Sigmoid colon (tissue), 4 donors: ENCODE measurements at regions not wholly inside any gene's neighbourhood (a gene's known extent, or its start where the extent isn't known, plus 50 kb on each side); places are given as distances from the start of the nearest gene placed in this dataset.

Source experiments
- EP300 ChIP-seq, 4 donors: sonication (generic); formaldehyde crosslinking; IDR thresholded peaks; one replicate each; pipeline ENCODE4 v1.6.1; 2017; ENCODE audit warnings: antibody characterized with exemption in 4 of 4
- POLR2A ChIP-seq, 2 donors: fragments of 450-650 bp; IDR thresholded peaks; one replicate each; pipeline ENCODE4 v1.6.1; 2016; ENCODE audit warnings: antibody characterized with exemption in 2 of 2, mild to moderate bottlenecking in 2 of 2, moderate library complexity in 2 of 2
- POLR2AphosphoS5 ChIP-seq, 4 donors: sonication (generic); formaldehyde crosslinking; IDR thresholded peaks; one replicate each; pipeline ENCODE4 v1.6.1; 2017; ENCODE audit warnings: antibody characterized with exemption in 4 of 4
- TF ChIP-seq, protein P1 (sequence below), 4 experiments: fragments of 450-650 bp in 3 of 4; fragments of 200-600 bp in 1 of 4; IDR thresholded peaks; one replicate each; pipeline ENCODE4 v1.5.1; 2016 to 2019; ENCODE audit warnings: antibody characterized with exemption in 4 of 4, mild to moderate bottlenecking in 3 of 4, moderate library complexity in 2 of 4

DNA sequence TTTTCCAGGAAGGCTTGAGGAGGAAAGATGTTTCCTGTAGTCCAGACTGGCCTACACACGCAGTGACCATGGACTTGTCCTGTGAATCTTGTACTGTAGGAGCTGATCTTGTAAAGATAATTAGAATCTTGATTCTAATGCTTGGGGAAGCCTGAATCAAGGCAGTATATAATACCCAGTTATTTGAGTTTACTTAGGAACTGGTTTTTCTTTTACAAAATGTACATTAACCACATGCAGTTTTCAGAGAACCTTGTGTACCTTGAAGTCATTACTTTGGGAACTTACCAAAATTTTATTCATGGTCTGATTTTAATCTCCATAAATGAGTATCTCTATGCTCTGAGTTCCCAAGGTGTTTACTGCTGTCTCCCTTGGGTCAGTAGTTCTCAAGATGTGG is 439.9 kb upstream of the AZI2 start:
- no peak for TF ChIP-seq POLR2AphosphoS5 (IDR thresholded peaks at IDR 0.05)
- no peak for TF ChIP-seq EP300 (IDR thresholded peaks at IDR 0.05)
- TF ChIP-seq, protein P1, sequence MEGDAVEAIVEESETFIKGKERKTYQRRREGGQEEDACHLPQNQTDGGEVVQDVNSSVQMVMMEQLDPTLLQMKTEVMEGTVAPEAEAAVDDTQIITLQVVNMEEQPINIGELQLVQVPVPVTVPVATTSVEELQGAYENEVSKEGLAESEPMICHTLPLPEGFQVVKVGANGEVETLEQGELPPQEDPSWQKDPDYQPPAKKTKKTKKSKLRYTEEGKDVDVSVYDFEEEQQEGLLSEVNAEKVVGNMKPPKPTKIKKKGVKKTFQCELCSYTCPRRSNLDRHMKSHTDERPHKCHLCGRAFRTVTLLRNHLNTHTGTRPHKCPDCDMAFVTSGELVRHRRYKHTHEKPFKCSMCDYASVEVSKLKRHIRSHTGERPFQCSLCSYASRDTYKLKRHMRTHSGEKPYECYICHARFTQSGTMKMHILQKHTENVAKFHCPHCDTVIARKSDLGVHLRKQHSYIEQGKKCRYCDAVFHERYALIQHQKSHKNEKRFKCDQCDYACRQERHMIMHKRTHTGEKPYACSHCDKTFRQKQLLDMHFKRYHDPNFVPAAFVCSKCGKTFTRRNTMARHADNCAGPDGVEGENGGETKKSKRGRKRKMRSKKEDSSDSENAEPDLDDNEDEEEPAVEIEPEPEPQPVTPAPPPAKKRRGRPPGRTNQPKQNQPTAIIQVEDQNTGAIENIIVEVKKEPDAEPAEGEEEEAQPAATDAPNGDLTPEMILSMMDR (IDR thresholded peaks at IDR 0.05): no peak
- TF ChIP-seq POLR2A (IDR thresholded peaks at IDR 0.05): no peak
